T-cell (primary cell): ENCODE measurements at regions not wholly inside any gene's neighbourhood (a gene's known extent, or its start where the extent isn't known, plus 50 kb on each side); places are given as distances from the start of the nearest gene placed in this dataset.

Experiments used
- ATAC-seq, 4 experiments: fragments of 200-7000 bp in 3 of 4; fragments of 150-1000 bp in 1 of 4; cut with Tn5 transposase; replicated peaks in 1 of 4; 1 replicate in 3 of 4; 2 replicates in 1 of 4; pipeline ENCODE4 v1.10.0; 2021; ENCODE audit warnings: moderate library complexity in 3 of 4, mild to moderate bottlenecking in 2 of 4, moderate number of reproducible peaks in 1 of 4
- CTCF ChIA-PET, 2 donors: fragments of 300-600 bp; sonication (Branson Sonifier 250); formaldehyde crosslinking; loops; one replicate each; lab custom pipeline; 2022; ENCODE audit warnings: antibody characterized with exemption in 2 of 2; lab: Charles Lee
- POLR2A ChIA-PET, 2 donors: fragments of 300-600 bp; sonication (Branson Sonifier 250); formaldehyde crosslinking; loops; one replicate each; lab custom pipeline; 2022; ENCODE audit warnings: antibody characterized with exemption in 2 of 2; lab: Charles Lee
- DNase-seq, 35 experiments: peaks; one replicate each; pipeline versions ENCODE4 v3.0.0 to v3.0.0-alpha.2; 2013 to 2023
- H3K27ac ChIP-seq: one replicate; pipeline ENCODE4 v1.5.1; 2013; ENCODE audit warnings: low read length
- H3K27me3 ChIP-seq, 2 experiments: replicated peaks in 1 of 2; 1 replicate in 1 of 2; 2 replicates in 1 of 2; pipeline versions ENCODE4 v1.6.1 to v1.7.0; 2013; ENCODE audit warnings: low read length in 1 of 2, mixed read lengths in 1 of 2; ENCODE audit not compliant: control insufficient read depth in 2 of 2, insufficient read depth in 2 of 2; ENCODE audit errors: extremely low read depth in 1 of 2
- H3K36me3 ChIP-seq, 2 donors: 1 replicate in 1 of 2; 2 replicates in 1 of 2; pipeline versions ENCODE4 v1.6.1 to v1.7.0; 2013; ENCODE audit warnings: low read length in 1 of 2; ENCODE audit not compliant: control insufficient read depth in 2 of 2, insufficient read depth in 1 of 2; ENCODE audit errors: extremely low read depth in 1 of 2
- H3K4me1 ChIP-seq, 2 experiments: 1 replicate in 1 of 2; 2 replicates in 1 of 2; pipeline versions ENCODE4 v1.6.1 to v1.7.0; 2013; ENCODE audit warnings: low read length in 2 of 2, mixed read lengths in 1 of 2; ENCODE audit not compliant: insufficient read depth in 2 of 2, control insufficient read depth in 1 of 2; ENCODE audit errors: extremely low read depth in 1 of 2
- H3K4me3 ChIP-seq, 2 donors: 1 replicate in 1 of 2; 2 replicates in 1 of 2; pipeline versions ENCODE4 v1.5.1 to v1.7.0; 2013; ENCODE audit warnings: mild to moderate bottlenecking in 2 of 2, low read length in 1 of 2, moderate library complexity in 1 of 2; ENCODE audit not compliant: control insufficient read depth in 1 of 2; ENCODE audit errors: extremely low read depth in 1 of 2
- H3K9me3 ChIP-seq: 2 replicates; pipeline ENCODE4 v1.7.0; 2013
- H3K27ac Mint-ChIP-seq, 2 donors: one replicate each; pipeline ENCODE4 v1.8.0; 2020 to 2021; ENCODE audit warnings: mild to moderate bottlenecking in 2 of 2, mixed read lengths in 2 of 2
- H3K27me3 Mint-ChIP-seq, 2 donors: one replicate each; pipeline ENCODE4 v1.8.0; 2021 to 2022; ENCODE audit warnings: mixed read lengths in 2 of 2
- H3K36me3 Mint-ChIP-seq: one replicate; pipeline ENCODE4 v1.8.0; 2021; ENCODE audit warnings: mixed read lengths
- H3K4me1 Mint-ChIP-seq, 3 donors: one replicate each; pipeline ENCODE4 v1.8.0; 2020 to 2022; ENCODE audit warnings: mixed read lengths in 3 of 3, mild to moderate bottlenecking in 1 of 3
- H3K4me3 Mint-ChIP-seq, 3 donors: one replicate each; pipeline ENCODE4 v1.8.0; 2020 to 2022; ENCODE audit warnings: mild to moderate bottlenecking in 3 of 3, mixed read lengths in 3 of 3, moderate library complexity in 3 of 3
- H3K9me3 Mint-ChIP-seq, 3 donors: one replicate each; pipeline ENCODE4 v1.8.0; 2020 to 2022; ENCODE audit warnings: mixed read lengths in 3 of 3
- WGBS: methylation state at CpG from one replicate; pipeline ENCODE4 v1.1.5; 2013; ENCODE audit warnings: missing lambda C conversion rate; ENCODE audit not compliant: insufficient coverage; 5-methylcytosine and 5-hydroxymethylcytosine counted together

- CTCF ChIA-PET: no interaction called here
- no peak overlapping the region for H3K4me3 Mint-ChIP-seq
These were observed 239.2 kb upstream of the ATP10A start for GRCh38 chr15:26102365-26102764.

DNA sequence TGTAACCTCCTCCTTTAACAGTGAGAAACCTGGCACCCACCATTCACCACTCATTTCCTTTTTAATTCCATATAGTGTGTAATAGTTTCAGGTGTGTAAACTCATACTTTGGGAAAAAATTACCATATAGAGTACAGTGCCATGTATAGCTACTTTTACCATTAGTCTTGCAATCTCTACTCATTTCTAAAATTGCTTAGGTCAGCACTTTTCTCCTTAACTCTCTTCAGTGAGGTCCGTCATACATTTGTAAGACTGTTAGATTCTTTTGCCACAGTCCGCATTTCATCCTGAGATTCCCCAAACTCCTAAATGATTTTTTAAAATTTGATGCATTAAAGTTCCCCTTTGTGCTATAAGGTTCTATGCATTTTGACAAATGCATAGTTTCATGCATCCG is 238.3 kb upstream of the ATP10A start:
- ChIA-PET POLR2A (interaction anchor here in 1 of 2 donors (0.6 kb wide), 1 partner anchor 305 kb away, joined by 3 read pairs; no protein-coding TSS in a partner anchor), CTCF (no interaction called here)
- no peak for ATAC-seq
- no peak overlapping the region for H3K27ac Mint-ChIP-seq
- DNase-seq: no peak
- H3K36me3 ChIP-seq: no peaks in the 10 kb centered on the region
- peaks cover 0 to 7% (median 2%) of the 10 kb centered on the region in 3 donors for H3K9me3 Mint-ChIP-seq
- H3K27ac ChIP-seq: no peak overlapping the region
- H3K27me3 ChIP-seq: no peaks in the 10 kb centered on the region
- peaks cover 12 to 18% of the 10 kb centered on the region in 2 donors for H3K27me3 Mint-ChIP-seq
- H3K4me1 ChIP-seq: no peaks in the 10 kb centered on the region
- no peak overlapping the region for H3K4me3 Mint-ChIP-seq
- H3K4me3 ChIP-seq: no peak overlapping the region
- no peaks in the 10 kb centered on the region for H3K36me3 Mint-ChIP-seq
- 100% methylated on average over 1 of the region's 3 CpGs for WGBS
- peaks cover 0 to 5% (median 0%) of the 10 kb centered on the region in 3 donors for H3K4me1 Mint-ChIP-seq
- H3K9me3 ChIP-seq: no peaks in the 10 kb centered on the region

More at GRCh38 chr15:26102365-26102764, 239.2 kb upstream of the ATP10A start:
- peaks cover 0 to 5% (median 0%) of the 10 kb centered on the region in 3 donors for H3K4me1 Mint-ChIP-seq
- Histone ChIP-seq H3K4me1 (no peaks in the 10 kb centered on the region), H3K27ac (no peak overlapping the region), H3K36me3 (no peaks in the 10 kb centered on the region), H3K27me3 (no peaks in the 10 kb centered on the region), H3K4me3 (no peak overlapping the region), H3K9me3 (no peaks in the 10 kb centered on the region)
- no peak for DNase-seq
- POLR2A ChIA-PET: no interaction called here
- no peak overlapping the region for H3K27ac Mint-ChIP-seq
- ATAC-seq: no peak
- H3K9me3 Mint-ChIP-seq: peaks cover 0 to 8% (median 5%) of the 10 kb centered on the region in 3 donors
- 86% methylated on average over 3 of the region's 4 CpGs for WGBS
- peaks cover 12 to 15% of the 10 kb centered on the region in 2 donors for H3K27me3 Mint-ChIP-seq
- no peaks in the 10 kb centered on the region for H3K36me3 Mint-ChIP-seq

GRCh38 chr15:26098801-26099200 is 235.7 kb upstream of the ATP10A start:
- WGBS: no CpG with 5 or more reads among the region's 3 CpGs
- H3K4me1 Mint-ChIP-seq: peaks cover 0 to 10% (median 3%) of the 10 kb centered on the region in 3 donors
- no peak overlapping the region for H3K27ac ChIP-seq
- H3K27ac Mint-ChIP-seq: no peak overlapping the region
- H3K4me3 ChIP-seq: no peak overlapping the region
- no peaks in the 10 kb centered on the region for H3K36me3 Mint-ChIP-seq
- no peaks in the 10 kb centered on the region for H3K27me3 ChIP-seq
- H3K36me3 ChIP-seq: no peaks in the 10 kb centered on the region
- DNase-seq: no peak
- peaks cover 12 to 20% of the 10 kb centered on the region in 2 donors for H3K27me3 Mint-ChIP-seq
- H3K9me3 ChIP-seq: no peaks in the 10 kb centered on the region
- no peaks in the 10 kb centered on the region for H3K4me1 ChIP-seq
- H3K9me3 Mint-ChIP-seq: no peaks in the 10 kb centered on the region
- ATAC-seq: no peak
- CTCF ChIA-PET: interaction anchor here in 1 of 2 donors (0.6 kb wide), 1 partner anchor 9 kb away, joined by 3 read pairs; no protein-coding TSS in a partner anchor
- POLR2A ChIA-PET: no interaction called here
- H3K4me3 Mint-ChIP-seq: no peak overlapping the region

- WGBS: 100% methylated on average over 2 of the region's 6 CpGs
- Mint-ChIP-seq H3K36me3 (no peaks in the 10 kb centered on the region), H3K4me3 (no peak overlapping the region), H3K9me3 (no peaks in the 10 kb centered on the region), H3K4me1 (peaks cover 0 to 5% (median 3%) of the 10 kb centered on the region in 3 donors), H3K27ac (no peak overlapping the region), H3K27me3 (peaks cover 14 to 16% of the 10 kb centered on the region in 2 donors)
- DNase-seq: no peak
- no peaks in the 10 kb centered on the region for H3K27me3 ChIP-seq
- H3K4me1 ChIP-seq: no peaks in the 10 kb centered on the region
- no peak overlapping the region for H3K27ac ChIP-seq
- POLR2A ChIA-PET: no interaction called here
- no peaks in the 10 kb centered on the region for H3K36me3 ChIP-seq
- no peak for ATAC-seq
- H3K9me3 ChIP-seq: no peaks in the 10 kb centered on the region
- no peak overlapping the region for H3K4me3 ChIP-seq
- CTCF ChIA-PET: no interaction called here
These were observed 234.1 kb upstream of the ATP10A start for GRCh38 chr15:26097216-26097615.

GRCh38 chr15:26096581-26096980 is 233.5 kb upstream of the ATP10A start:
- H3K27ac ChIP-seq: no peak overlapping the region
- no peak overlapping the region for H3K4me3 Mint-ChIP-seq
- no peaks in the 10 kb centered on the region for H3K36me3 Mint-ChIP-seq

GRCh38 chr15:26095710-26096330 is 232.7 kb upstream of the ATP10A start:
- Mint-ChIP-seq H3K4me1 (peaks cover 0 to 5% (median 3%) of the 10 kb centered on the region in 3 donors), H3K27me3 (peaks cover 9 to 18% of the 10 kb centered on the region in 2 donors), H3K36me3 (no peaks in the 10 kb centered on the region), H3K9me3 (no peaks in the 10 kb centered on the region), H3K27ac (no peak overlapping the region), H3K4me3 (no peak overlapping the region)
- no peaks in the 10 kb centered on the region for H3K36me3 ChIP-seq
- no peaks in the 10 kb centered on the region for H3K9me3 ChIP-seq
- H3K4me3 ChIP-seq: no peak overlapping the region
- 53% methylated on average over 21 of the region's 24 CpGs for WGBS
- no peak overlapping the region for H3K27ac ChIP-seq
- no peaks in the 10 kb centered on the region for H3K4me1 ChIP-seq
- ATAC-seq (no peak), DNase-seq (no peak)
- H3K27me3 ChIP-seq: no peaks in the 10 kb centered on the region
- CTCF ChIA-PET: interaction anchor here in 1 of 2 donors (0.6 kb wide), 1 partner anchor 38 kb away, joined by 3 read pairs; no protein-coding TSS in a partner anchor
- POLR2A ChIA-PET: no interaction called here

More at GRCh38 chr15:26096581-26096980, 233.5 kb upstream of the ATP10A start:
- H3K4me3 ChIP-seq: no peak overlapping the region
- no peak for DNase-seq
- H3K9me3 Mint-ChIP-seq: no peaks in the 10 kb centered on the region
- H3K4me1 Mint-ChIP-seq: peaks cover 0 to 5% (median 3%) of the 10 kb centered on the region in 3 donors
- ChIA-PET CTCF (no interaction called here), POLR2A (no interaction called here)
- H3K27me3 Mint-ChIP-seq: peaks cover 12 to 15% of the 10 kb centered on the region in 2 donors
- no peak for ATAC-seq
- no peak overlapping the region for H3K27ac Mint-ChIP-seq
- no peaks in the 10 kb centered on the region for H3K9me3 ChIP-seq
- whole genome bisulfite sequencing: 84% methylated on average over 2 of the region's 3 CpGs
- no peaks in the 10 kb centered on the region for H3K27me3 ChIP-seq
- H3K4me1 ChIP-seq: no peaks in the 10 kb centered on the region
- no peaks in the 10 kb centered on the region for H3K36me3 ChIP-seq
